ENCODE measurements at regions not wholly inside any gene's neighbourhood (a gene's known extent, or its start where the extent isn't known, plus 50 kb on each side); places are given as distances from the start of the nearest gene placed in this dataset.

DNA sequence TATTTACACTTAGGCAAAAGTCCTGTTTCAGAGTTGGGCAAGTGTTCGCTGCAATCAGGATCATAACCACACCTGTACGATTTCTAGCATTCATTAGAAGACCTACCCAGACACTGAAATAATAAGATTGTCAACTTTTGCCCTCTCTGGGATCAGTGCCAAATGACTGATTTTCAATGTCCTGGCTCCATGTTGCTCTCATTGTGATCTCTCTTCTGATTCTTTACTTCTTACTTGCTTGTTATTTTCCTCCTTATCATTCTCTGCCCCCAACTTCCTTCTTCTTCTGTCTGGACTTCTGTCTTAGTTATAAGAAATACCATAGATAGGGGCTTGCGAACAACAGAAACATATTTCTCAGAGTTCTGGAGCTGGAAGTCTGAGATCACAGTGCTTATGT is 94.4 kb upstream of the BMP2 start:
- Histone ChIP-seq H3K9ac (ENCODE audit: low read length) (no peak overlapping the region), H3K36me3 (ENCODE audit: insufficient read depth, low read length) (no peaks in the 10 kb centered on the region)

DNA sequence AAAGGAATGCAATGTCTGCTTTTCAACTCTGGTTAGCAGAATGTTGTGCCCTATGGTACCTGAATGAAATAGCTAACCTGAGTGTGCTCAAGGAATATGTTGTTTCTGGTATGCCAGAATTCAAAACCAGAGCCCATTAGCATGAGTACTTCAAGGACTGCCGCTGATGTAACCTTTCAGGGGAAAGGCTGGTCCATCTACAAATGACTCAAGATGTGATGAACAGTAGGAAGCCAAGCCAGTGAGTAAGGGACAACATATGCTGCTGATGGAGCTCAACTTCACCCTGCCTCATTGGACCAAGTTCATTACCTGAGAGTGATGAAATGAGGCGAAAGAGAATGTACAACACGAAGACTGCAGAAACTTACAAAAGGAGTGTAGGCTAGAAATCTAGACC is 95.7 kb upstream of the BMP2 start:
- TF ChIP-seq RAD21 (conservative IDR thresholded peaks at IDR 0.05) (no peak), TAF1 (IDR thresholded peaks at IDR 0.05; ENCODE audit: low read depth) (no peak), EP300 (conservative IDR thresholded peaks at IDR 0.05; ENCODE audit: poor library complexity, severe bottlenecking) (no peak), POLR2AphosphoS5 (IDR thresholded peaks at IDR 0.05) (no peak), SMC3 (conservative IDR thresholded peaks at IDR 0.05; ENCODE audit: poor library complexity) (no peak)
- TF ChIP-seq, protein P1, sequence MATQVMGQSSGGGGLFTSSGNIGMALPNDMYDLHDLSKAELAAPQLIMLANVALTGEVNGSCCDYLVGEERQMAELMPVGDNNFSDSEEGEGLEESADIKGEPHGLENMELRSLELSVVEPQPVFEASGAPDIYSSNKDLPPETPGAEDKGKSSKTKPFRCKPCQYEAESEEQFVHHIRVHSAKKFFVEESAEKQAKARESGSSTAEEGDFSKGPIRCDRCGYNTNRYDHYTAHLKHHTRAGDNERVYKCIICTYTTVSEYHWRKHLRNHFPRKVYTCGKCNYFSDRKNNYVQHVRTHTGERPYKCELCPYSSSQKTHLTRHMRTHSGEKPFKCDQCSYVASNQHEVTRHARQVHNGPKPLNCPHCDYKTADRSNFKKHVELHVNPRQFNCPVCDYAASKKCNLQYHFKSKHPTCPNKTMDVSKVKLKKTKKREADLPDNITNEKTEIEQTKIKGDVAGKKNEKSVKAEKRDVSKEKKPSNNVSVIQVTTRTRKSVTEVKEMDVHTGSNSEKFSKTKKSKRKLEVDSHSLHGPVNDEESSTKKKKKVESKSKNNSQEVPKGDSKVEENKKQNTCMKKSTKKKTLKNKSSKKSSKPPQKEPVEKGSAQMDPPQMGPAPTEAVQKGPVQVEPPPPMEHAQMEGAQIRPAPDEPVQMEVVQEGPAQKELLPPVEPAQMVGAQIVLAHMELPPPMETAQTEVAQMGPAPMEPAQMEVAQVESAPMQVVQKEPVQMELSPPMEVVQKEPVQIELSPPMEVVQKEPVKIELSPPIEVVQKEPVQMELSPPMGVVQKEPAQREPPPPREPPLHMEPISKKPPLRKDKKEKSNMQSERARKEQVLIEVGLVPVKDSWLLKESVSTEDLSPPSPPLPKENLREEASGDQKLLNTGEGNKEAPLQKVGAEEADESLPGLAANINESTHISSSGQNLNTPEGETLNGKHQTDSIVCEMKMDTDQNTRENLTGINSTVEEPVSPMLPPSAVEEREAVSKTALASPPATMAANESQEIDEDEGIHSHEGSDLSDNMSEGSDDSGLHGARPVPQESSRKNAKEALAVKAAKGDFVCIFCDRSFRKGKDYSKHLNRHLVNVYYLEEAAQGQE (IDR thresholded peaks at IDR 0.05; ENCODE audit: borderline replicate concordance) = no peak
- TF ChIP-seq, protein P2, sequence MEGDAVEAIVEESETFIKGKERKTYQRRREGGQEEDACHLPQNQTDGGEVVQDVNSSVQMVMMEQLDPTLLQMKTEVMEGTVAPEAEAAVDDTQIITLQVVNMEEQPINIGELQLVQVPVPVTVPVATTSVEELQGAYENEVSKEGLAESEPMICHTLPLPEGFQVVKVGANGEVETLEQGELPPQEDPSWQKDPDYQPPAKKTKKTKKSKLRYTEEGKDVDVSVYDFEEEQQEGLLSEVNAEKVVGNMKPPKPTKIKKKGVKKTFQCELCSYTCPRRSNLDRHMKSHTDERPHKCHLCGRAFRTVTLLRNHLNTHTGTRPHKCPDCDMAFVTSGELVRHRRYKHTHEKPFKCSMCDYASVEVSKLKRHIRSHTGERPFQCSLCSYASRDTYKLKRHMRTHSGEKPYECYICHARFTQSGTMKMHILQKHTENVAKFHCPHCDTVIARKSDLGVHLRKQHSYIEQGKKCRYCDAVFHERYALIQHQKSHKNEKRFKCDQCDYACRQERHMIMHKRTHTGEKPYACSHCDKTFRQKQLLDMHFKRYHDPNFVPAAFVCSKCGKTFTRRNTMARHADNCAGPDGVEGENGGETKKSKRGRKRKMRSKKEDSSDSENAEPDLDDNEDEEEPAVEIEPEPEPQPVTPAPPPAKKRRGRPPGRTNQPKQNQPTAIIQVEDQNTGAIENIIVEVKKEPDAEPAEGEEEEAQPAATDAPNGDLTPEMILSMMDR (IDR thresholded peaks at IDR 0.05; ENCODE audit: poor library complexity, severe bottlenecking) = no peak
- Histone ChIP-seq H4K20me1 (ENCODE audit: insufficient read depth) (no peaks in the 10 kb centered on the region), H3K27me3 (ENCODE audit: insufficient read depth, low read depth, low read length) (no peaks in the 10 kb centered on the region), H3K9me3 (ENCODE audit: low read length) (no peaks in the 10 kb centered on the region), H3K9me2 (ENCODE audit: insufficient read depth, low read length) (no peaks in the 10 kb centered on the region), H3K27ac (ENCODE audit: low read length) (no peak overlapping the region), H3K4me3 (ENCODE audit: low read length) (no peak overlapping the region), H3K9ac (ENCODE audit: low read length) (no peak overlapping the region), H3F3A (ENCODE audit: insufficient read depth, low read length, poor library complexity, severe bottlenecking) (no peaks in the 10 kb centered on the region), H3K79me2 (replicated peaks; ENCODE audit: insufficient read depth, low read length) (no peaks in the 10 kb centered on the region), H2AFZ (ENCODE audit: low read depth, low read length) (no peak overlapping the region), H3K36me3 (ENCODE audit: insufficient read depth, low read length) (no peaks in the 10 kb centered on the region), H3K4me2 (ENCODE audit: low read length) (no peak overlapping the region)

More for the DNA sequence above, 94.4 kb upstream of the BMP2 start:
- Histone ChIP-seq H2AFZ (ENCODE audit: low read depth, low read length) (no peak overlapping the region), H3F3A (ENCODE audit: insufficient read depth, low read length, poor library complexity, severe bottlenecking) (no peaks in the 10 kb centered on the region), H3K79me2 (replicated peaks; ENCODE audit: insufficient read depth, low read length) (no peaks in the 10 kb centered on the region), H3K4me3 (ENCODE audit: low read length) (no peak overlapping the region), H4K20me1 (ENCODE audit: insufficient read depth) (no peaks in the 10 kb centered on the region), H3K9me2 (ENCODE audit: insufficient read depth, low read length) (no peaks in the 10 kb centered on the region), H3K27ac (ENCODE audit: low read length) (no peak overlapping the region), H3K27me3 (ENCODE audit: insufficient read depth, low read depth, low read length) (no peaks in the 10 kb centered on the region), H3K4me2 (ENCODE audit: low read length) (no peak overlapping the region), H3K9me3 (ENCODE audit: low read length) (no peaks in the 10 kb centered on the region)
- no peak for TF ChIP-seq MXI1 (conservative IDR thresholded peaks at IDR 0.05; ENCODE audit: poor library complexity, severe bottlenecking)
- no peak for TF ChIP-seq POLR2AphosphoS5 (IDR thresholded peaks at IDR 0.05)
- TF ChIP-seq TAF1 (IDR thresholded peaks at IDR 0.05; ENCODE audit: low read depth) = no peak
- TF ChIP-seq EZH2 (IDR thresholded peaks at IDR 0.05; ENCODE audit: borderline replicate concordance, insufficient read depth, low read length, poor library complexity, severe bottlenecking) = no peak
- TF ChIP-seq, protein P2 (IDR thresholded peaks at IDR 0.05; ENCODE audit: poor library complexity, severe bottlenecking) = no peak
- TF ChIP-seq, protein P1 (IDR thresholded peaks at IDR 0.05; ENCODE audit: borderline replicate concordance) = no peak
- TF ChIP-seq EP300 (conservative IDR thresholded peaks at IDR 0.05; ENCODE audit: poor library complexity, severe bottlenecking) = no peak
- no peak for TF ChIP-seq RAD21 (conservative IDR thresholded peaks at IDR 0.05)
- TF ChIP-seq SMC3 (conservative IDR thresholded peaks at IDR 0.05; ENCODE audit: poor library complexity) = no peak
